GM12878 (cell line): ENCODE measurements at regions not wholly inside any gene's neighbourhood (a gene's known extent, or its start where the extent isn't known, plus 50 kb on each side); places are given as distances from the start of the nearest gene placed in this dataset.

Experiments used
- ATAC-seq: fragments of 200-7000 bp; cut with Tn5 transposase; 3 replicates; pipeline ENCODE4 v1.9.1; 2020; ENCODE audit warnings: mild to moderate bottlenecking, moderate library complexity
- BruUV-seq: library from RNA; stranded (reverse); fragments of 400-500 nt; replicated peaks from 2 replicates; lab custom pipeline; 2021; lab: Mats Ljungman, UMichigan
- CTCF ChIA-PET: fragments of 300-600 bp; sonication (Branson Sonifier 250); formaldehyde crosslinking; extraction: SDS; loops from one replicate; lab custom pipeline; 2021; ENCODE audit warnings: inconsistent platforms; lab: Yijun Ruan, JAX
- POLR2A ChIA-PET: fragments of 350-600 bp; formaldehyde crosslinking; extraction: SDS; loops from one replicate; lab custom pipeline; 2021; ENCODE audit warnings: inconsistent platforms; lab: Charles Lee
- RAD21 ChIA-PET: fragments of 300-600 bp; sonication (Branson Sonifier 250); formaldehyde crosslinking; loops from one replicate; lab custom pipeline; 2023; ENCODE audit warnings: antibody characterized with exemption; ENCODE audit not compliant: unreplicated experiment; lab: Charles Lee
- SMC1A ChIA-PET: fragments of 300-600 bp; sonication (Branson Sonifier 250); formaldehyde crosslinking; loops from one replicate; lab custom pipeline; 2023; ENCODE audit not compliant: unreplicated experiment, uncharacterized antibody; lab: Charles Lee
- DNase-seq: peaks from one replicate; pipeline ENCODE4 v3.0.0-alpha.2; 2011; ENCODE audit warnings: low read depth, low spot score
- FAIRE-seq: peaks from 3 replicates; lab custom pipeline; 2011; peaks lifted over from hg19 to GRCh38; lab: Jason Lieb, UNC
- H2AFZ ChIP-seq: 2 replicates; pipeline ENCODE4 v1.6.0; 2011; ENCODE audit warnings: low read depth, low read length, control low read depth; ENCODE audit not compliant: control insufficient read depth
- H3K27ac ChIP-seq: 2 replicates; pipeline ENCODE4 v1.5.1; 2011; ENCODE audit warnings: control low read depth; ENCODE audit not compliant: control insufficient read depth, insufficient read depth
- H3K27me3 ChIP-seq, 2 experiments: replicated peaks in 1 of 2; 2 replicates each; pipeline versions ENCODE4 v1.6.0 to v1.6.1; 2011; ENCODE audit warnings: low read length in 1 of 2; ENCODE audit not compliant: control insufficient read depth in 2 of 2, insufficient read depth in 2 of 2
- H3K36me3 ChIP-seq, 2 experiments: 2 replicates each; pipeline ENCODE4 v1.5.1; 2011; ENCODE audit warnings: low read length in 1 of 2; ENCODE audit not compliant: control insufficient read depth in 2 of 2, insufficient read depth in 2 of 2
- H3K4me1 ChIP-seq: 2 replicates; pipeline ENCODE4 v1.6.1; 2011; ENCODE audit warnings: mild to moderate bottlenecking, low read length, moderate library complexity, mixed read lengths; ENCODE audit not compliant: control insufficient read depth, insufficient read depth
- H3K4me2 ChIP-seq: 2 replicates; pipeline ENCODE4 v1.6.0; 2011; ENCODE audit warnings: control low read depth; ENCODE audit not compliant: control insufficient read depth, insufficient read depth
- H3K4me3 ChIP-seq: fragments of 200-600 bp; sonication (generic); 2 replicates; pipeline ENCODE4 v1.5.1; 2016
- H3K79me2 ChIP-seq: 2 replicates; pipeline ENCODE4 v1.6.0; 2011; ENCODE audit warnings: low read length; ENCODE audit not compliant: control insufficient read depth, insufficient read depth
- H3K9ac ChIP-seq: 2 replicates; pipeline ENCODE4 v1.8.0; 2011; ENCODE audit warnings: low read length, control low read depth, mixed read lengths; ENCODE audit not compliant: control insufficient read depth, insufficient read depth
- H3K9me3 ChIP-seq: replicated peaks from 3 replicates; pipeline ENCODE4 v1.5.1; 2011; ENCODE audit warnings: mild to moderate bottlenecking, low read length; ENCODE audit not compliant: control insufficient read depth, insufficient read depth
- H4K20me1 ChIP-seq: 2 replicates; pipeline ENCODE4 v1.6.0; 2011; ENCODE audit not compliant: control insufficient read depth, insufficient read depth
- BMI1 ChIP-seq: fragments of 450-650 bp; IDR thresholded peaks from 2 replicates; pipeline ENCODE4 v1.6.1; 2016; ENCODE audit warnings: mild to moderate bottlenecking, moderate library complexity, borderline replicate concordance
- EGR1 ChIP-seq, 2 experiments: IDR thresholded peaks; 1 replicate in 1 of 2; 2 replicates in 1 of 2; pipeline ENCODE4 v1.6.1; 2011 to 2012; ENCODE audit warnings: low read depth in 2 of 2, low read length in 2 of 2, borderline replicate concordance in 1 of 2, mild to moderate bottlenecking in 1 of 2, moderate library complexity in 1 of 2
- HDGF ChIP-seq: fragments of 450-650 bp; IDR thresholded peaks from 2 replicates; pipeline ENCODE4 v1.6.1; 2016; ENCODE audit warnings: antibody characterized with exemption
- MYB ChIP-seq: fragments of 150-350 bp; IDR thresholded peaks from 2 replicates; pipeline ENCODE4 v1.6.1; 2014; ENCODE audit warnings: mild to moderate bottlenecking, low read depth, low read length, borderline replicate concordance
- PAX5 ChIP-seq: IDR thresholded peaks from 2 replicates; pipeline ENCODE4 v1.6.1; 2011; ENCODE audit warnings: low read depth, low read length, borderline replicate concordance
- SMARCA5 ChIP-seq: fragments of 450-650 bp; IDR thresholded peaks from 2 replicates; pipeline ENCODE4 v1.6.1; 2017; ENCODE audit warnings: mild to moderate bottlenecking
- TBL1XR1 ChIP-seq: IDR thresholded peaks from 2 replicates; pipeline ENCODE4 v1.6.1; 2012; ENCODE audit warnings: low read depth, low read length, improper control_type of control experiment
- TCF12 ChIP-seq: IDR thresholded peaks from 2 replicates; pipeline ENCODE4 v1.6.1; 2011; ENCODE audit warnings: low read depth, mild to moderate bottlenecking, low read length
- ZNF274 ChIP-seq: IDR thresholded peaks from one replicate; pipeline ENCODE4 v1.8.0; 2011; ENCODE audit not compliant: insufficient read length, insufficient read depth
- WGBS: methylation state at CpG from one replicate; pipeline ENCODE4 v1.1.6; 2016; ENCODE audit warnings: low lambda C conversion rate; ENCODE audit not compliant: insufficient replicate concordance, insufficient coverage; ENCODE audit errors: missing lambda C conversion rate; 5-methylcytosine and 5-hydroxymethylcytosine counted together
- in situ Hi-C: fragments of 300-500 bp; cut with MboI; formaldehyde crosslinking; loops from 9 replicates; pipeline ENCODE4 v1.14.3; 2018; ENCODE audit warnings: mixed read lengths
- intact Hi-C: fragments of 100-400 bp; cut with micrococcal nuclease; formaldehyde crosslinking; loops from one replicate; pipeline ENCODE4 v1.14.2; 2022; ENCODE audit not compliant: unreplicated experiment
- TF ChIP-seq, protein P1 (sequence below): fragments of 450-650 bp; IDR thresholded peaks from 2 replicates; pipeline ENCODE4 v1.6.1; 2016; ENCODE audit warnings: mild to moderate bottlenecking
- TF ChIP-seq, protein P2 (sequence below), 3 experiments: IDR thresholded peaks in 2 of 3; conservative IDR thresholded peaks in 1 of 3; 2 replicates each; pipeline ENCODE4 v1.5.1; 2011; ENCODE audit warnings: low read depth in 3 of 3, low read length in 3 of 3, mild to moderate bottlenecking in 3 of 3, control low read depth in 2 of 3, moderate library complexity in 2 of 3, inconsistent platforms in 1 of 3, mixed read lengths in 1 of 3; ENCODE audit not compliant: control insufficient read depth in 2 of 3, insufficient read depth in 1 of 3; ENCODE audit errors: extremely low read depth in 1 of 3
- TF ChIP-seq, protein P3 (sequence below): IDR thresholded peaks from 2 replicates; pipeline ENCODE4 v1.6.1; 2011; ENCODE audit warnings: mild to moderate bottlenecking, low read depth, low read length, moderate library complexity; ENCODE audit not compliant: insufficient replicate concordance
- TF ChIP-seq, protein P4 (sequence below): fragments of 450-650 bp; IDR thresholded peaks from 2 replicates; pipeline ENCODE4 v1.6.1; 2017; ENCODE audit warnings: mild to moderate bottlenecking

DNA sequence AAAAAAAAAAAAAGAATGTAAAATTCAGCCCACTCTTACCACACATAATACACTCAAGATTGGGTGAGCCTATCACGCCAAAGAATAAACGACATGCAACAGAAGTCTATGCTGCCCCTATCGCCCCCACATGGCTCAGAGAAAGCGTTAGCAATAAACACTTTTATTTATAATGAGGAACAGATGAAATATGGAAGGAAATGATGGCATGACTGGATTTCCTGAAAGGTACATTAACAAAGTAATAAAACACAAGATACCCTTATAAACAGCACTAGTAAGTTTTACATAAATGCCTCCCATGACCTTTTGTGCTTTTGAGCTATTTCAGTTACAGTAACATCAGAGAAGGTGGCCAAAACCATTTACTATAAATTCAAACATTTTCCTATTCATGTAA, 71.4 kb upstream of the SCAF8 start:
- ChIA-PET CTCF (no interaction called here), RAD21 (no interaction called here), POLR2A (interaction anchor here (0.6 kb wide), 1 partner anchor 11 kb away, joined by 3 read pairs; no protein-coding TSS in a partner anchor), SMC1A (interaction anchor here (0.7 to 0.9 kb wide), 2 partner anchors 13 kb away, joined by 3 read pairs; no protein-coding TSS in a partner anchor)
- FAIRE-seq = no peak
- TF ChIP-seq, protein P1, sequence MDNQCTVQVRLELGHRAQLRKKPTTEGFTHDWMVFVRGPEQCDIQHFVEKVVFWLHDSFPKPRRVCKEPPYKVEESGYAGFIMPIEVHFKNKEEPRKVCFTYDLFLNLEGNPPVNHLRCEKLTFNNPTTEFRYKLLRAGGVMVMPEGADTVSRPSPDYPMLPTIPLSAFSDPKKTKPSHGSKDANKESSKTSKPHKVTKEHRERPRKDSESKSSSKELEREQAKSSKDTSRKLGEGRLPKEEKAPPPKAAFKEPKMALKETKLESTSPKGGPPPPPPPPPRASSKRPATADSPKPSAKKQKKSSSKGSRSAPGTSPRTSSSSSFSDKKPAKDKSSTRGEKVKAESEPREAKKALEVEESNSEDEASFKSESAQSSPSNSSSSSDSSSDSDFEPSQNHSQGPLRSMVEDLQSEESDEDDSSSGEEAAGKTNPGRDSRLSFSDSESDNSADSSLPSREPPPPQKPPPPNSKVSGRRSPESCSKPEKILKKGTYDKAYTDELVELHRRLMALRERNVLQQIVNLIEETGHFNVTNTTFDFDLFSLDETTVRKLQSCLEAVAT = no peak
- TF ChIP-seq, protein P2, sequence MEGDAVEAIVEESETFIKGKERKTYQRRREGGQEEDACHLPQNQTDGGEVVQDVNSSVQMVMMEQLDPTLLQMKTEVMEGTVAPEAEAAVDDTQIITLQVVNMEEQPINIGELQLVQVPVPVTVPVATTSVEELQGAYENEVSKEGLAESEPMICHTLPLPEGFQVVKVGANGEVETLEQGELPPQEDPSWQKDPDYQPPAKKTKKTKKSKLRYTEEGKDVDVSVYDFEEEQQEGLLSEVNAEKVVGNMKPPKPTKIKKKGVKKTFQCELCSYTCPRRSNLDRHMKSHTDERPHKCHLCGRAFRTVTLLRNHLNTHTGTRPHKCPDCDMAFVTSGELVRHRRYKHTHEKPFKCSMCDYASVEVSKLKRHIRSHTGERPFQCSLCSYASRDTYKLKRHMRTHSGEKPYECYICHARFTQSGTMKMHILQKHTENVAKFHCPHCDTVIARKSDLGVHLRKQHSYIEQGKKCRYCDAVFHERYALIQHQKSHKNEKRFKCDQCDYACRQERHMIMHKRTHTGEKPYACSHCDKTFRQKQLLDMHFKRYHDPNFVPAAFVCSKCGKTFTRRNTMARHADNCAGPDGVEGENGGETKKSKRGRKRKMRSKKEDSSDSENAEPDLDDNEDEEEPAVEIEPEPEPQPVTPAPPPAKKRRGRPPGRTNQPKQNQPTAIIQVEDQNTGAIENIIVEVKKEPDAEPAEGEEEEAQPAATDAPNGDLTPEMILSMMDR (IDR thresholded peaks at IDR 0.05 in 2 of 3, conservative IDR thresholded peaks at IDR 0.05 in 1 of 3; ENCODE audit: control insufficient read depth in 2 of 3, extremely low read depth in 1 of 3, insufficient read depth in 1 of 3, low read depth in 3 of 3, low read length in 3 of 3) = no peak
- TF ChIP-seq SMARCA5 (no peak), TBL1XR1 (no peak), HDGF (no peak), ZNF274 (no peak), PAX5 (no peak), TCF12 (no peak), MYB (no peak), BMI1 (no peak), EGR1 (IDR thresholded peaks at IDR 0.05; ENCODE audit: borderline replicate concordance in 1 of 2, low read depth in 2 of 2, low read length in 2 of 2) (no peak)
- TF ChIP-seq, protein P3, sequence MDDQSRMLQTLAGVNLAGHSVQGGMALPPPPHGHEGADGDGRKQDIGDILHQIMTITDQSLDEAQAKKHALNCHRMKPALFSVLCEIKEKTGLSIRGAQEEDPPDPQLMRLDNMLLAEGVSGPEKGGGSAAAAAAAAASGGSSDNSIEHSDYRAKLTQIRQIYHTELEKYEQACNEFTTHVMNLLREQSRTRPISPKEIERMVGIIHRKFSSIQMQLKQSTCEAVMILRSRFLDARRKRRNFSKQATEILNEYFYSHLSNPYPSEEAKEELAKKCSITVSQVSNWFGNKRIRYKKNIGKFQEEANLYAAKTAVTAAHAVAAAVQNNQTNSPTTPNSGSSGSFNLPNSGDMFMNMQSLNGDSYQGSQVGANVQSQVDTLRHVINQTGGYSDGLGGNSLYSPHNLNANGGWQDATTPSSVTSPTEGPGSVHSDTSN = no peak
- TF ChIP-seq, protein P4, sequence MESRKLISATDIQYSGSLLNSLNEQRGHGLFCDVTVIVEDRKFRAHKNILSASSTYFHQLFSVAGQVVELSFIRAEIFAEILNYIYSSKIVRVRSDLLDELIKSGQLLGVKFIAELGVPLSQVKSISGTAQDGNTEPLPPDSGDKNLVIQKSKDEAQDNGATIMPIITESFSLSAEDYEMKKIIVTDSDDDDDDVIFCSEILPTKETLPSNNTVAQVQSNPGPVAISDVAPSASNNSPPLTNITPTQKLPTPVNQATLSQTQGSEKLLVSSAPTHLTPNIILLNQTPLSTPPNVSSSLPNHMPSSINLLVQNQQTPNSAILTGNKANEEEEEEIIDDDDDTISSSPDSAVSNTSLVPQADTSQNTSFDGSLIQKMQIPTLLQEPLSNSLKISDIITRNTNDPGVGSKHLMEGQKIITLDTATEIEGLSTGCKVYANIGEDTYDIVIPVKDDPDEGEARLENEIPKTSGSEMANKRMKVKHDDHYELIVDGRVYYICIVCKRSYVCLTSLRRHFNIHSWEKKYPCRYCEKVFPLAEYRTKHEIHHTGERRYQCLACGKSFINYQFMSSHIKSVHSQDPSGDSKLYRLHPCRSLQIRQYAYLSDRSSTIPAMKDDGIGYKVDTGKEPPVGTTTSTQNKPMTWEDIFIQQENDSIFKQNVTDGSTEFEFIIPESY = no peak
- Histone ChIP-seq H4K20me1 (no peaks in the 10 kb centered on the region), H3K4me2 (no peak overlapping the region), H3K9ac (no peak overlapping the region), H3K27ac (no peak overlapping the region), H2AFZ (no peak overlapping the region), H3K79me2 (no peaks in the 10 kb centered on the region), H3K9me3 (no peaks in the 10 kb centered on the region), H3K27me3 (peaks cover 0 to 4% of the 10 kb centered on the region in 2 experiments; a peak in 1 of 4 replicates), H3K36me3 (no peaks in the 10 kb centered on the region), H3K4me1 (no peaks in the 10 kb centered on the region), H3K4me3 (no peak overlapping the region)
- no peak for ATAC-seq
- in situ Hi-C loops (no loop called here), intact Hi-C loops (loop anchor here (10.0 kb wide), 1 partner anchor 387 kb away; no protein-coding TSS in a partner anchor)
- WGBS = 0% methylated on average over 4 of the region's 4 CpGs
- BruUV-seq = no TSS peak
- no peak for DNase-seq
